Upper lobe of right lung (tissue), 1 donor: ENCODE measurements at regions not wholly inside any gene's neighbourhood (a gene's known extent, or its start where the extent isn't known, plus 50 kb on each side); places are given as distances from the start of the nearest gene placed in this dataset.
A peak's percentile ranks its signal among the peaks of the same experiment; 100 is the strongest.
"Not testable (repeated sequence)": the region's sequence is repeated elsewhere in the genome, so short reads cannot be mapped to it uniquely, and the experiment has no call there.

Experiments used
- ATAC-seq: fragments of 200-7000 bp; cut with Tn5 transposase; one replicate; pipeline ENCODE4 v1.9.1; 2020; ENCODE audit warnings: mild to moderate bottlenecking, moderate library complexity
- DNase-seq: peaks from one replicate; pipeline ENCODE4 v3.0.0-alpha.2; 2020
- H3K27ac ChIP-seq: fragments of 200-600 bp; one replicate; pipeline ENCODE4 v1.8.0; 2022
- H3K27me3 ChIP-seq: fragments of 200-600 bp; one replicate; pipeline ENCODE4 v1.8.0; 2022; ENCODE audit warnings: mild to moderate bottlenecking
- H3K36me3 ChIP-seq: fragments of 200-600 bp; one replicate; pipeline ENCODE4 v1.8.0; 2022
- H3K4me1 ChIP-seq: fragments of 200-600 bp; one replicate; pipeline ENCODE4 v1.8.0; 2022
- H3K4me3 ChIP-seq: fragments of 200-600 bp; one replicate; pipeline ENCODE4 v1.8.0; 2022; ENCODE audit warnings: mild to moderate bottlenecking
- H3K9me3 ChIP-seq: fragments of 200-600 bp; one replicate; pipeline ENCODE4 v1.8.0; 2022
- CTCF ChIP-seq: fragments of 200-600 bp; IDR thresholded peaks from one replicate; pipeline ENCODE4 v1.8.0; 2022; ENCODE audit warnings: antibody characterized with exemption
- intact Hi-C: fragments of 100-400 bp; cut with DNase I; formaldehyde crosslinking; loops from one replicate; pipeline ENCODE4 v1.11.0; 2022
- donor health status: DM: no; HTN: yes; CAD: no; lungs with severe emphysema.

- no peaks in the 10 kb centered on the region for H3K36me3 ChIP-seq
- H3K27me3 ChIP-seq = peaks cover 13% of the 10 kb centered on the region
- ATAC-seq = no peak
- H3K9me3 ChIP-seq = no peaks in the 10 kb centered on the region
- no peaks in the 10 kb centered on the region for H3K4me1 ChIP-seq
- no peak overlapping the region for H3K4me3 ChIP-seq
- intact Hi-C loops = no loop called here
- TF ChIP-seq CTCF = no peak
- peak; percentile 51 for DNase-seq
- no peak overlapping the region for H3K27ac ChIP-seq
Observed at GRCh38 chrX:499870-500364, 113.2 kb upstream of the PPP2R3B start.

- no peak for TF ChIP-seq CTCF
- no peak overlapping the region for H3K27ac ChIP-seq
- ATAC-seq (no peak), DNase-seq (peak; percentile 36)
- no peaks in the 10 kb centered on the region for H3K36me3 ChIP-seq
- intact Hi-C loops = no loop called here
- H3K4me1 ChIP-seq = no peaks in the 10 kb centered on the region
- H3K9me3 ChIP-seq = no peaks in the 10 kb centered on the region
- H3K4me3 ChIP-seq = no peak overlapping the region
- peaks cover 13% of the 10 kb centered on the region for H3K27me3 ChIP-seq
Observed at GRCh38 chrX:500481-501010, 113.8 kb upstream of the PPP2R3B start.

- TF ChIP-seq CTCF = no peak
Observed at GRCh38 chrX:506341-506740, 119.6 kb upstream of the PPP2R3B start.

GRCh38 chrX:508163-508562, 121.5 kb upstream of the PPP2R3B start:
- Histone ChIP-seq H3K9me3 (no peaks in the 10 kb centered on the region), H3K27ac (no peak overlapping the region), H3K36me3 (no peaks in the 10 kb centered on the region), H3K27me3 (no peaks in the 10 kb centered on the region), H3K4me1 (no peaks in the 10 kb centered on the region), H3K4me3 (no peak overlapping the region)
- ATAC-seq = no peak
- no peak for TF ChIP-seq CTCF
- DNase-seq = peak; percentile 33
- intact Hi-C loops = no loop called here

More at GRCh38 chrX:506341-506740, 119.6 kb upstream of the PPP2R3B start:
- H3K4me1 ChIP-seq = no peaks in the 10 kb centered on the region
- no peak overlapping the region for H3K4me3 ChIP-seq
- no peak overlapping the region for H3K27ac ChIP-seq
- ATAC-seq (no peak), DNase-seq (no peak)
- intact Hi-C loops = no loop called here
- no peaks in the 10 kb centered on the region for H3K27me3 ChIP-seq
- no peaks in the 10 kb centered on the region for H3K36me3 ChIP-seq
- H3K9me3 ChIP-seq = no peaks in the 10 kb centered on the region

GRCh38 chrX:508821-509220, 121.8 kb upstream of the SHOX start:
- H3K27ac ChIP-seq, H3K4me1 ChIP-seq, DNase-seq, H3K36me3 ChIP-seq, H3K9me3 ChIP-seq, intact Hi-C loops, ATAC-seq, H3K27me3 ChIP-seq, H3K4me3 ChIP-seq: not testable (repeated sequence)

- H3K27me3 ChIP-seq, H3K36me3 ChIP-seq, H3K27ac ChIP-seq, intact Hi-C loops, H3K4me1 ChIP-seq, ATAC-seq, H3K9me3 ChIP-seq, DNase-seq, H3K4me3 ChIP-seq: not testable (repeated sequence)
Observed at GRCh38 chrX:511089-511488, 119.5 kb upstream of the SHOX start.

- Histone ChIP-seq H3K27ac (no peak overlapping the region), H3K27me3 (no peaks in the 10 kb centered on the region), H3K4me1 (no peaks in the 10 kb centered on the region), H3K36me3 (no peaks in the 10 kb centered on the region), H3K4me3 (no peak overlapping the region), H3K9me3 (no peaks in the 10 kb centered on the region)
- intact Hi-C loops = no loop called here
- TF ChIP-seq CTCF = no peak
- no peak for ATAC-seq
- no peak for DNase-seq
Observed at GRCh38 chrX:518319-518718, 112.3 kb upstream of the SHOX start.
